ENCODE measurements at regions not wholly inside any gene's neighbourhood (a gene's known extent, or its start where the extent isn't known, plus 50 kb on each side); places are given as distances from the start of the nearest gene placed in this dataset.

- no peak overlapping the region for H3K4me3 ChIP-seq (ENCODE audit: low read depth, low read length)
- no peak for TF ChIP-seq CTCF (conservative IDR thresholded peaks at IDR 0.05; ENCODE audit: low read depth, low read length)
Measured at GRCh38 chr4:123469696-123470095, 73.1 kb downstream of the SPRY1 start.

GRCh38 chr4:123470640-123471039 lies 74.0 kb downstream of the SPRY1 start:
- no peak for DNase-seq (ENCODE audit: low read depth)
- no peak overlapping the region for H3K4me3 ChIP-seq (ENCODE audit: low read depth, low read length)
- no peak for TF ChIP-seq CTCF (conservative IDR thresholded peaks at IDR 0.05; ENCODE audit: low read depth, low read length)

More at GRCh38 chr4:123469696-123470095, 73.1 kb downstream of the SPRY1 start:
- no peak for DNase-seq (ENCODE audit: low read depth)

GRCh38 chr4:123471655-123472369 lies 75.2 kb downstream of the SPRY1 start:
- H3K4me3 ChIP-seq (ENCODE audit: low read depth, low read length): no peak overlapping the region
- no peak for DNase-seq (ENCODE audit: low read depth)
- no peak for TF ChIP-seq CTCF (conservative IDR thresholded peaks at IDR 0.05; ENCODE audit: low read depth, low read length)

GRCh38 chr4:123474817-123475216 lies 78.2 kb downstream of the SPRY1 start:
- H3K4me3 ChIP-seq (ENCODE audit: low read depth, low read length): no peak overlapping the region
- DNase-seq (ENCODE audit: low read depth): no peak
- TF ChIP-seq CTCF (conservative IDR thresholded peaks at IDR 0.05; ENCODE audit: low read depth, low read length): no peak

DNA sequence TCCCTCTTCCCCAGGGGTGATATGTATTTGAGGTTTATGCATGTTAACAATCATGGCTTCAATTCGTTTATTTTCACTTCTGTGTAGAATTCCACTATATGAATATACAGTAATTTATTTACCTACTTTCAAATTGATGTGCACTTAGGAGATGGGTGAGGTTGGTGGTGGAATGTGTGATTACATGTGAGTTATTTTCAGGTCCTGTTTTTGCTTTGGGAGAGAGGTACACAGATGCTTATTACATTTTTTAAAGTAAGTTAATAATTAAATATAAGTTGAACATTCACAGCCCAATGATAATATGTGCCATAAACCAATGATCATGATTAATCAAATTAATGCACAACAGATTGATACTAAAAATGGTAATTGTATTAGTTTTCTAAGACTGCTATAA lies 79.5 kb downstream of the SPRY1 start:
- DNase-seq (ENCODE audit: low read depth): no peak
- no peak for TF ChIP-seq CTCF (conservative IDR thresholded peaks at IDR 0.05; ENCODE audit: low read depth, low read length)
- no peak overlapping the region for H3K4me3 ChIP-seq (ENCODE audit: low read depth, low read length)

- H3K4me3 ChIP-seq (ENCODE audit: low read depth, low read length): no peak overlapping the region
- TF ChIP-seq CTCF (conservative IDR thresholded peaks at IDR 0.05; ENCODE audit: low read depth, low read length): no peak
- no peak for DNase-seq (ENCODE audit: low read depth)
Measured at GRCh38 chr4:123477711-123478209, 81.2 kb downstream of the SPRY1 start.

DNA sequence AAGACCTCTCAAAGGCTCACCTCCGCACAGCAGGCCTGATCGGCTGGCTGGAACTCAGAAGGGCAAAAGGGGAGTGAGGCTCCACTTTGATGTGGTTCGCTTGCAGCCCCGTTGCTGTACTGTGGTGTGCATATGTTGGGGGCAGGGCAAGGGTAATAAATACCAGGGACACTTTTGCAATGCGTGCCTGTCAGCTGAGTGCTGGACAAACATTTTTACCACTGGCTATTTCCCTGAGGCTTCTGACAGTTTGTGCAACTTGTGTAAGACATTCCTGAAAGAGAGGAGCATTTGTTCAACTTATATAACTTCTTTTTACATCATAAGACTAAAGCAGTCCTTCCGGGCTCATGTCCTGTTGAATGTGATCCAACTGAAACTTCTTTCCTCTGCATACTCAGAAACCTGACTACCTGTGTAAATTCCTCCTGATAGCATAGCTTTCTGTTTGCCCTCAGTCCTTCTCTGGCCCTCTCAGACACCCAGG lies 82.3 kb downstream of the SPRY1 start:
- peak; percentile 71 for DNase-seq (ENCODE audit: low read depth)

More for the DNA sequence above, 82.3 kb downstream of the SPRY1 start:
- TF ChIP-seq CTCF (conservative IDR thresholded peaks at IDR 0.05; ENCODE audit: low read depth, low read length): no peak
- no peak overlapping the region for H3K4me3 ChIP-seq (ENCODE audit: low read depth, low read length)

All from epithelial cell of proximal tubule (primary cell).